NCI-H345 treated with DMSO at 0.1 percent for 48 hours (cell line): ENCODE measurements at regions not wholly inside any gene's neighbourhood (a gene's known extent, or its start where the extent isn't known, plus 50 kb on each side); places are given as distances from the start of the nearest gene placed in this dataset.
"Not testable (repeated sequence)": the region's sequence is repeated elsewhere in the genome, so short reads cannot be mapped to it uniquely, and the experiment has no call there.

Experiments
- DNase-seq: peaks from one replicate; lab custom pipeline; 2025; ENCODE audit not compliant: unreplicated experiment; lab: John Stamatoyannopoulos, UW

DNA sequence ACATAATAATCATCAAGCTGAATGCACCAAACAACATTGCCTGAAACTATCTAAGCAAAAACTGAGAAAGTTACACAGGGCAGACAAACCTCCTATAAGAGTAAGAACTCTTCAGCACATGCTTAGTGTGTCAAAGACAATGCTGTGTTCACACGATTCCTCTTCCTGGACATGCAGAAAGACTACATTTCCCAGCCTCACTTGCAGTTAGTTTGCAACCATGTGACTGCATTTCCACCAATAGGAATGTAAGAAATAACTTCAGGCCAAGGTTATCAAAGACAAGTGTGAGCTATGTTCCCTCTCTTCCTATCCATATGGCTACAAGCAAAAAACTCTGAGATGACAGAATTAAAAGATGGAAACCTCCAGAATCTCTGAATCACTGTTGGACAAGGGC is 109.8 kb downstream of the OTOP1 start:
- DNase-seq = not testable (repeated sequence)

DNA sequence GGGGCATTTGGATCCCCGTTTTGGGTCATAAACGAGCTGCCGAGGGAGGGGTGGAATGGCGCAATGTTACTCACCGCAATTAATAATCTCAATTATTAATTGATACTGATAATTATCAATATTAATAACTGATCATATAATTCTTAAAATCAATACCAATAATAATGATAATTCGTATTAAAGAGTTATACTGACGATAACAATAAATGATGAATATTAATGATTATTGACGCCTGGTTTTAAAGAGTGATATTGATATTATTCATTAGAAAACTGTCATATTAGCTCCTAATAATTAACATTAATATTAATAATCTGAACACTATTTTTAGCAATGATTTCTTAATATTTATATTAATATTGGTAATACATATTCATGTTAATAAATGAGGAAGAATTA is 92.4 kb downstream of the OTOP1 start:
- not testable (repeated sequence) for DNase-seq

DNA sequence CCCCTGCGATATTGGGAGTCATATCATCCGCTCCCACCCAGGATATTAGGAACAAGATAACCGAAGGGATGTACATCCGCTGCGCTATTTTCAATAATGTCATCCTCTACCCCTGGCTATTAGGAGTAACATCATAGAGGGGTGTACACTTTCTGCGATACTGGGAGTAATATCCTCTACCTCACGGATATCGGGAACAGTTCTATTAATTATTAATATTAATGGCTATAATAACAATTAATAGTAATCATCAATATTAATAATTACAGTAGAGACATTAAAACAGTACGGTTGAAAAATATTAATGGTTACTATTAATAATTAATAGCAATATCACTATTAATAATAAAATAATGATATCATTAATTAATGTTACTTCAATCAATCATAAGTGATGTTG is 90.1 kb downstream of the OTOP1 start:
- DNase-seq = not testable (repeated sequence)
